Urothelium cell line (cell line): ENCODE measurements at regions not wholly inside any gene's neighbourhood (a gene's known extent, or its start where the extent isn't known, plus 50 kb on each side); places are given as distances from the start of the nearest gene placed in this dataset.
"Not testable (repeated sequence)": the region's sequence is repeated elsewhere in the genome, so short reads cannot be mapped to it uniquely, and the experiment has no call there.

Experiments used
- DNase-seq: peaks from one replicate; pipeline ENCODE4 v3.0.0; 2011; ENCODE audit warnings: low spot score, mixed read lengths
- FAIRE-seq: peaks from 2 replicates; lab custom pipeline; 2011; peaks lifted over from hg19 to GRCh38; lab: Jason Lieb, UNC

- not testable (repeated sequence) for DNase-seq
- peak; percentile 23 for FAIRE-seq
Measured at GRCh38 chr7:65613644-65614289, 240.1 kb downstream of the ZNF92 start.

- not testable (repeated sequence) for FAIRE-seq, DNase-seq
Measured at GRCh38 chr7:65616111-65616510, 242.5 kb downstream of the ZNF92 start.

- FAIRE-seq, result peak; percentile 98
- DNase-seq, result not testable (repeated sequence)
Measured at GRCh38 chr7:65620216-65620615, 246.6 kb downstream of the ZNF92 start.

- FAIRE-seq, DNase-seq: not testable (repeated sequence)
Measured at GRCh38 chr7:65621580-65622201, 248.0 kb downstream of the ZNF92 start.

- FAIRE-seq, DNase-seq: not testable (repeated sequence)
Measured at GRCh38 chr7:65631236-65631635, 241.6 kb upstream of the VKORC1L1 start.

GRCh38 chr7:65633587-65634404, 239.1 kb upstream of the VKORC1L1 start:
- DNase-seq, FAIRE-seq: not testable (repeated sequence)

- not testable (repeated sequence) for DNase-seq, FAIRE-seq
Measured at GRCh38 chr7:65638918-65639317, 234.0 kb upstream of the VKORC1L1 start.

GRCh38 chr7:65639717-65640116, 233.2 kb upstream of the VKORC1L1 start:
- FAIRE-seq, DNase-seq: not testable (repeated sequence)

GRCh38 chr7:65643498-65643897, 229.4 kb upstream of the VKORC1L1 start:
- FAIRE-seq, DNase-seq: not testable (repeated sequence)

GRCh38 chr7:65647153-65647964, 225.5 kb upstream of the VKORC1L1 start:
- FAIRE-seq, DNase-seq: not testable (repeated sequence)

- not testable (repeated sequence) for DNase-seq, FAIRE-seq
Measured at GRCh38 chr7:65651174-65651573, 221.7 kb upstream of the VKORC1L1 start.

- not testable (repeated sequence) for FAIRE-seq
Measured at GRCh38 chr7:65651826-65652592, 220.9 kb upstream of the VKORC1L1 start.

GRCh38 chr7:65652669-65653068, 220.2 kb upstream of the VKORC1L1 start:
- FAIRE-seq, DNase-seq: not testable (repeated sequence)

More at GRCh38 chr7:65651826-65652592, 220.9 kb upstream of the VKORC1L1 start:
- DNase-seq, result not testable (repeated sequence)

- not testable (repeated sequence) for DNase-seq, FAIRE-seq
Measured at GRCh38 chr7:65656494-65657188, 216.2 kb upstream of the VKORC1L1 start.

GRCh38 chr7:65683362-65683761, 189.5 kb upstream of the VKORC1L1 start:
- not testable (repeated sequence) for FAIRE-seq, DNase-seq

GRCh38 chr7:65699026-65699714, 173.7 kb upstream of the VKORC1L1 start:
- DNase-seq, FAIRE-seq: not testable (repeated sequence)

- not testable (repeated sequence) for DNase-seq, FAIRE-seq
Measured at GRCh38 chr7:65699715-65700356, 173.0 kb upstream of the VKORC1L1 start.
